AG20443 (cell line): ENCODE measurements at regions not wholly inside any gene's neighbourhood (a gene's known extent, or its start where the extent isn't known, plus 50 kb on each side); places are given as distances from the start of the nearest gene placed in this dataset.

Experiments used
- DNase-seq: peaks from one replicate; pipeline ENCODE4 v3.0.0; 2012; ENCODE audit warnings: low spot score, mixed read lengths

- no peak for DNase-seq
These were observed 51.3 kb downstream of the TET3 start for GRCh38 chr2:74036010-74036409.

GRCh38 chr2:74036450-74037195 is 51.9 kb downstream of the TET3 start:
- no peak for DNase-seq

DNA sequence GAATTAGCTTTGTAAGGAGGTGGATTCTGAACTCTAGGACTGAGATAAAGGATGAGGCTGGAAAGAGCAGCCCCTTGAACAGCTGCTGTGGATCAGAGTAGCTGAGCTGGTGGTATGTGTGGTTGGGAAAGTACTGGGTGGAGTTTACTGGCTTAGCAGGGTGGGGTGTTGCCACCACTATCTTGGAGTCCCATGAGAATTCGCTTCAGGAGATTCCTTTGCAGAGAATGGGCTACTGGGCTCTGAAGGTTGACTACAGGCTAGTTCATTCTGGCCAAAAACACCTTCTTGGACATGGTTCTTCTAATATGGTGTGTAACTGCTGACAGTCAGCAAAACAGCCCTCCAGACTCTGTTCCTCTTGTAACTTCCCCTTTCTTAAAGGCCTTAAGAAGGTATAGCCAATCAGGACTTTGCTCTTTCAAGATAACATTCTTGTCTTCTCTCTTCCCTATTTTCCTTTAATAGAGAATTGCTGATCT is 52.7 kb downstream of the TET3 start:
- DNase-seq = peak; percentile 33

DNA sequence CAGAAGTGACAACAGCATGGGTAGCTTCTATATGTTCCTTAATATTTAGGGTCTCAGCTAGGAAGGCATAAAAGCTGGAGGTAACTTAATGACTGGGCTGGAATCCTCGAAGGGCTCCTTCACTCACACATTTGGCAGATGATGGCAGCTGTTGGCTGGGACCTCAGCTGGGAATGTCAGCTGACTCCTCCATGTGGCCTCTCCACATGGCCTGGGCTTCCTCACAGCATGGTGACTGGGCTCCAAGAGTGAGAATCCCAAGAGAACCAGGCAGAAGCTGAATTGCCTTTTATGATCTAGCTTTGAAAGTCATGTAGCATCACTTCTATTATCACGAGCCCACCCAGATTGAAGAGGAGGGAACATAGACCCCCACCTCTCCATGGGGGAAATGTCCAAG is 54.9 kb downstream of the TET3 start:
- no peak for DNase-seq

GRCh38 chr2:74041182-74041581 is 56.5 kb downstream of the TET3 start:
- no peak for DNase-seq

DNA sequence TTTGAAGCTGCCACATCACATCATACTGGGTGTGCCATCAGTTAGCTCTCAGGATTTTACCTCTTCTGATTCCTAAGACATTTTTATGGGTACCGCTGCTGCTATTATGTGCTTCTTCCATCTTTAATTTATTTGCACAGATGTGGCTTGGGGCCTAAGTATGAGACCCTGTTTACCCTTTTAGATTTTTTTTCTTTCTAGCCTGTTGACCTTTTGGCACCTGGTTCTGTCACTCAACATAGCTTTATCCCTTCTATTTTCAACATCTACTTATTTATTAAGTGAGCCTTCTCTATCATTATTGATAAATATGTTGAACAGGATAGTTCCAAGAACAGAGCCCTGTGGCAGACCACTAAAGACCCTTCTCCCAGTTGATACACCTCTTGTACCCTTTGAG is 57.0 kb downstream of the TET3 start:
- no peak for DNase-seq

DNA sequence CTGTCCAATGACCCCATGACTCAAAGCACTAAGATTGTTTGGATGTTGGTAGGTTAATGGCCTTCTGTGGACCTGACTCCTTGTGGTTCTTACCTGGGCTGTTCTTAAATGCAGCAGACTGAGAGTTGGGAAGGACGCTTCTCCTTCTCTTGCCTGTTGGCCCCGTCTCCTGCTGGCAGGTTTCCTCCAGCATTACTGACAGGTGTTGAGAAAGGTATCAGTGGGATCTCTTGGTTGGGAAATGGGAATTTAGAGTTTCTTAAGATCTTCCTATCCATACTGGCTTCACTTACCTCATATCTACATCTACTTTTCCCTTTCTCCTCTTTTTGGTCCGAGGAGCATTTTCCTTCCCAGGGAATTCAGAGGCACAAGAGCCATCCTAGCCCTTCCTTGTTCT is 57.9 kb downstream of the TET3 start:
- no peak for DNase-seq

DNA sequence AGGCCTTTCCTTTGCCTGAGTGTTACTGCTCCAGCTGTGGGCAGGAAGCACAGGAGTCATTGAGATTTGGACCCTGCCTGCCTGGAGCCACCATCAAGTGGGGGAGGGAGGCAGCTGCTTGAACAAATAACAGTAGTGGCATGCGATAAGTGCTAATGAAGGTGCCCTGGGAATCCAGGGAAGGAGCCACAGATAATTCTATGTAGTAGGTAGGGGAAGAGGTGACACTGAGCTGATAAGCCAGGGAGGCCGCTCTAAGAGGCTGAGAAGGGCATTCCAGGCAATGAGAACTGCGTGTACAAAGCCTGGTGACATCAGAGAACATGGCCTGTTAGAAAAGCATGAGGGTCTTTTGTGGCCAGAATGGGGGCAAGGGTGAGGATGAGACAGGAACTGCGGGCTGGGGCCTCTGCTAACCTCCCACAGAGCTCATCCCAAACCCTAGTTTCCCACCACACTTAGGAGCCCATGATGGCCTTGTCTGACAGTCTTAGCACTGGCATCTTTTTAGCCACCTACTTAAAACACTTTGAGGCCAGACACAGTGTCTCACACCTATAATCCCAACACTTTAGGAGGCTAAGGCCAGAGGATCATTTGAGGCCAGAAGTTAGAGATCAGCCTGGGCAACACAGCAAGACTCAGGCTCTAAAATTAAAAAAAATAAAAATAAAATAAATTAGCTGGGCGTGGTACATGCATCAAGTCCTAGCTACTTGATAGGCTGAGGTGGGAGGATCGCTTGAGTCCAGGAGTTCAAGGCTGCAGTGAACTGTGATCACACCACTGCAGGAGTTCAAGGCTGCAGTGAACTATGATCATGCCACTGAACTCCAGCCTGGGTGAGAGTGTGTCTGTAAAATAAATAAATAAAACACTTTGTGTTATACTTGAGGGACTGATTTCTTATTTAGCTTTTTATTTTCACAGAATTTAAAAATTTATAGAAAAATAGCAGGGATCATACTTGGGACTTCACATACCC is 58.9 kb downstream of the TET3 start:
- no peak for DNase-seq

DNA sequence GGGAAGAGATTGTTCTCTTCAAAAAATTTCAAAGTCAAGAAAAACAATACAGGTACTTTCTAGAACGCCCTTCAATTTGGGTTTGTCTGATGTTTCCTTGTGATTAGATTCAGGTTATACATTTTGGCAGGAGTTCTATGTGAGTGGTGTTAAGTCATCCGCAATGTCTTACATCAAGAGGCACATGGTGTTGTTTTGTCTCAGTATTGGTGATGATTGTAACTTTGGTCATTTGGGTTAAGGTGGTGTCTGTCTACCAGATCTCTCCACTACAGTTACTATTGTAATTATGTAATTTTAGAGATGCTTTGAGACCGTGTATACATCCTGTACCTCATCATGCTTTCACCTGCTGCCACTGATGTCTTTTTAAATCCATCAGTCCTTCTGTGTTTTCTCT is 60.3 kb downstream of the TET3 start:
- DNase-seq = no peak

DNA sequence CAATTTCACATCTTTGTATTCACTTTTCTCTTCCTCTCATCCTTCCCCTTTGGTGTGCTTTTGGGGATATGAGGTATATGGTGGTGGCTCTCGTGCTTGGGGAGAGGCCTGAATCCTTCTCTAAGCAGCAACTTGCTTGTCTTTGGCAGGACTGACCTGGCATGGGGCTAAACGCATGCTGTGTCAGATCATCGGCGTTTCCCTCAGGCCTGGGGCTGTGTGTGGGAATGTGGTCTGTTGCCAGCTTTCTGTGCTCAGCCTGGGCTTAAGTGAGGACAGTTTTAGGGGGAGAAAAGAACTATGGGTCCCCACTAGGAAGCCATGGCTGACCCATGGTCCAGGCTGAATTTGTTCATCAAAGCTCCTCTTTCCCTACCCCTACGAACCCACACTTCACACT is 60.7 kb downstream of the TET3 start:
- DNase-seq = peak; percentile 53

DNA sequence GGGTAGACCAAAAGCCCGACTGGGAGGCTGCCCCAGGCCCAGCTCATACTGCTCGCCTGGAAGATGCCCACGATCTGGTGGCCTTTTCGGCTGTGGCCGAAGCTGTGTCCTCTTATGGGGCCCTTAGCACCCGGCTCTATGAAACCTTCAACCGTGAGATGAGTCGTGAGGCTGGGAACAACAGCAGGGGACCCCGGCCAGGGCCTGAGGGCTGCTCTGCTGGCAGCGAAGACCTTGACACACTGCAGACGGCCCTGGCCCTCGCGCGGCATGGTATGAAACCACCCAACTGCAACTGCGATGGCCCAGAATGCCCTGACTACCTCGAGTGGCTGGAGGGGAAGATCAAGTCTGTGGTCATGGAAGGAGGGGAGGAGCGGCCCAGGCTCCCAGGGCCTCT is 61.7 kb downstream of the TET3 start:
- DNase-seq = no peak

- no peak for DNase-seq
These were observed 62.4 kb downstream of the TET3 start for GRCh38 chr2:74047152-74047551.

DNA sequence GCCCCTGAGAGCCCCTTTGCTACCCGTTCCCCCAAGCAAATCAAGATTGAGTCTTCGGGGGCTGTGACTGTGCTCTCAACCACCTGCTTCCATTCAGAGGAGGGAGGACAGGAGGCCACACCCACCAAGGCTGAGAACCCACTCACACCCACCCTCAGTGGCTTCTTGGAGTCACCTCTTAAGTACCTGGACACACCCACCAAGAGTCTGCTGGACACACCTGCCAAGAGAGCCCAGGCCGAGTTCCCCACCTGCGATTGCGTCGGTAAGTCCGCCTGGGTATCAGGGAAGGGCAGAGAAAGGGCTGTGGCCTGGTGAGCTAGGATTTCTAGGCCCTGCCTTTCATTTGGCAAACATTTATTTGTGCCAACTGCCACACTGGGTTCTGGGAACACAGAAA is 63.4 kb downstream of the TET3 start:
- DNase-seq = no peak

GRCh38 chr2:74048843-74049519 is 64.3 kb downstream of the TET3 start:
- DNase-seq = no peak

GRCh38 chr2:74050151-74050550 is 65.4 kb downstream of the TET3 start:
- no peak for DNase-seq

DNA sequence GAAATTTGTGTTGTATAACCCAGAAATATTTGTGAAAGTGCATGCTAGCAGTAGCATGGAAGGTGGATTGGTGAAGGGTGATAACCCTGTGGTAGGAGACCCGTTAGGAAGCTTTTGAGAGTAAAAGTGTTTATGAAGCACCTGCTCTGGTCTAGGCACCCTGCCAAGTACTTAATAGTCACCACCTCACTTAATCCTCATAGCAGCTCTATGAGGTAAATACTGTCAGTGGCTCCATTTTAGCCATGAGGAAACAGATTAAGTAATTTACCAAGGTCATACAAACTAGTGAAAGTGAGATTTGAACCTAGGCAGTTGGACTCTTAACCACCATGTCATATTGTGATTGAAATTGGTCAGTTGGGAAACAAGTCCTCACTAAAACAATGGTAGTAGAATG is 66.8 kb downstream of the TET3 start:
- no peak for DNase-seq

DNA sequence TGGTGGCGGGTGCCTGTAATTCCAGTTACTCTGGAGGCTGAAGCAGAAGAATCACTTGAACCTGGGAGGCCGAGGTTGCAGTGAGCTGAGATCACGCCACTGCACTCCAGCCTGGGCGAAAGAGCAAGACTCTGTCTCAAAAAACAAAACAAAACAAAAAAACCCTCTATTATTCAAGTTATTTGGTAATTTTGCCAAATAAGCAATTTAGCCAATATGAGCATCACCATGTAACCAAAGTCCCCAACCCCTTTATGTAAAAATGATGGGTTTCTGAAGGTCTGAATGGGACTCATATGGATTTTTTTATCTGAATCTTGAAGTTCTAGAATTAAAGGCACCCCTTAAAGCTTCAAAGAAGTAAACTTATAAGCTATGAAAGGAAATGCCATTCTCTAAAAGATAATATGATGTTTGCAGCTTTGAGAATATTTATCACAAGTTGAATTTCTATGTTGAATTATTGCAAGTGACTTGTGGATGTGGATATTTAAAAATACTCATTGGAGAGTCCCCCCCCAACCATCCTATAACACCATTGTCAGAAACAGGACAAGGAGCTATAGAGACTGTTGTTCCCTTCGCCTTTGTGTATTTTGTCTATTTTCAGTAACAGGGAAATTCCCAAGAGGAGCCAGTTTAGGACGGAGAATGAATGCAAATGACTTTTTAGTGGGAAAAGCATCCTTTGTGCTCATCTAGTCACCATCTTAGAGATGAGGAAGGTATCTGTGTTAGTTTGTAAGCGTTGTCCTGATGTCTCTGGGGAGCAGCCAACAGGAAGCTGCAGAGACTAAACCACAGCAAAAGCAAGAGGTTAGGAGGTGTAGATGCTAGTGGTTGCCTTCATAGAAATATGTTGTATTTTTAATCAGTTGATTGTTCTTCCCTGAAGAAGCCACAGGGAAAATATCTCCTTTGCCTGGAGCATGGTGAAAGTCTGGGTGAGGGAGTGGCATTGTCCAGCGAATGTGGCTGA is 68.3 kb downstream of the TET3 start:
- DNase-seq = no peak

- no peak for DNase-seq
These were observed 69.4 kb downstream of the TET3 start for GRCh38 chr2:74053959-74054715.

- DNase-seq = no peak
These were observed 74.5 kb downstream of the TET3 start for GRCh38 chr2:74059137-74059775.

GRCh38 chr2:74063486-74063885 is 78.8 kb downstream of the TET3 start:
- DNase-seq = no peak
